MV-4-11 (cell line): ENCODE measurements at regions not wholly inside any gene's neighbourhood (a gene's known extent, or its start where the extent isn't known, plus 50 kb on each side); places are given as distances from the start of the nearest gene placed in this dataset.

Experiments
- DNase-seq: peaks from one replicate; lab custom pipeline; 2025; lab: John Stamatoyannopoulos, UW

GRCh38 chr1:36687312-36687711 lies 204.6 kb upstream of the CSF3R start:
- DNase-seq, result no peak

DNA sequence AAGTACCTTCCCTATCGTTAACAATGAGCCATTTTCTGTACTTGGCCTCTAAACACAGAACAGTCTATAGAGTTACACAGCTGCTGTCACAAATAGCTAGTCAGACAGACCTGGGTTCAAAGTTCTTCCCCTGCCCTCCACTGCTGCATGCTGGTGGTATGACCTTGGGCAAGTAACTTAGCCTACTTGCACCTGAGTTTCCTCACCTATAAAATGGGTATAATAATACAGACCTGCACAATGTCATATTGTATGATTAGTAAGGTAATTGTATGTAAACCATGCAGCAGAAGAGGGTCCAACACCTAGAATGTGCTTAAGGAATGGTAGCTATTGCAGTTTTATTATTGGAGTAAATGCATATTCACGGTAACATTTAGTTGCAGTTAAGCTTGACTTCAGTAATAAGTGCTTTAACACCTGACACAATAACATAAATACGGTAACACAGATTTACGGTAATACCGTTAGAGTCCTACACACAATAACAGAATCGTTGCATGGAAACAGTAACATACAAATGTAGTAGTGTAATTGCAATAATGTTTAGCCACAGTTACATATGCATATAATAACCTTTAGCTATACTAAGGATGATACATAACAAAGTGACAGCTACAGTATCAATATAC lies 193.3 kb upstream of the CSF3R start:
- DNase-seq, result no peak

GRCh38 chr1:36675106-36675505 lies 192.4 kb upstream of the CSF3R start:
- DNase-seq, result no peak

DNA sequence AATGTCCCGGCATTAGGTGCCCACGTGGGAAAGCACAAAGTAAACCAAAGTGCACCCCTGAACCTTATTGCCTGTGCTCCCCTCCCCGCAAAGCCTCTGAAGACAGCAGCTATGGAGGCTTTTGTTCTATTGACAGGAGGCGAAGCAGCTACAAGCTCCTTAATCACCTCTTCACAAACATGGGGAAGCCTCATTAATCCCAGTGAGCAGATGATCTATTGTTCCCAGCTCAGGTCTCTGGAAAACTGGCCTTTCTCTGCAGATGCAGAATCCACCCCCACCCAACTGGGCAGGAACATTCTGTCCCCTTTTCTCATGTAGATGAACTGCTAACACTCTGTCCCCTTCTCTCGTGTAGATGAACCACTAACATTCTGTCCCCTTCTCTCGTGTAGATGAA lies 190.5 kb upstream of the CSF3R start:
- no peak for DNase-seq

DNA sequence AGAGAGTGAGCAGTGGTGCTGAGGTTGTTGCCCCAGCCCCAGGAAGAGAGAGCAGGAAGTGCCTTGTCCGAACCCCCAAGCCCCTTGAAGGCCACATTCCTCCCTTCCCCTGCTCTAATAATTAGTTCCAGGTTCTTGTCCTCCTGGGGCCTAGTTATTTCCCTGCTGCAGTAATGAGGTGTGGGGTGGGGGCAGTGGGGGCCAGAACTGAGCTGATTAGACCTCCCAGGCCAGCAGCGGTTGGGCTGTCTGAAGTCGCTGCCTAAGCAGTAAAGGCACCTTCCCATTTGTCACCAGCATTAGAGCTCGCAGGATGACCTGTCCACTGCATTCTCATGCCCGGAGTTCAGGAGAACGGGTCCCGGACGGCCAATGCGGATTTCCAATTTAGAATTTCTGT lies 186.5 kb upstream of the CSF3R start:
- DNase-seq, result no peak

GRCh38 chr1:36667836-36668235 lies 185.1 kb upstream of the CSF3R start:
- DNase-seq, result no peak

DNA sequence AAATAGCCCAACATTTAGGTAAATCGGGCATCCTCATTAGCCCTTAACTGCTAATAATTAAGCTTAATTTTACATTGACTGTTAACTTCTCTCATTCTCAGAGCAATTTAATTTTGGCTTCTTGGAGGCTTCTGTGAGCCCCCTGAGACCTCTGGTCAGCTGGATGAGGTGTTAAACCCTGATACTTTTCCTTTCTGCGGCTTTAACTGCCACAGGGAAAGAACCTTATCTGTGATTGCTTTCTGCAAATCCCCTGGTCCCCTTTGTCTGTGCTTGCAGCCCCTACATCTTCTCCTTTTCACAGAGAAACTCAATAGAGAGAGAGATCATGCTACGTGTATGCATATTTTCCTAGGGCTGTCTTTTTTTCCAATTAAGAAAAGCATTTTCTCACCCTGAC lies 184.5 kb upstream of the CSF3R start:
- DNase-seq, result no peak

GRCh38 chr1:36665478-36666080 lies 182.9 kb upstream of the CSF3R start:
- peak; percentile 82 for DNase-seq

DNA sequence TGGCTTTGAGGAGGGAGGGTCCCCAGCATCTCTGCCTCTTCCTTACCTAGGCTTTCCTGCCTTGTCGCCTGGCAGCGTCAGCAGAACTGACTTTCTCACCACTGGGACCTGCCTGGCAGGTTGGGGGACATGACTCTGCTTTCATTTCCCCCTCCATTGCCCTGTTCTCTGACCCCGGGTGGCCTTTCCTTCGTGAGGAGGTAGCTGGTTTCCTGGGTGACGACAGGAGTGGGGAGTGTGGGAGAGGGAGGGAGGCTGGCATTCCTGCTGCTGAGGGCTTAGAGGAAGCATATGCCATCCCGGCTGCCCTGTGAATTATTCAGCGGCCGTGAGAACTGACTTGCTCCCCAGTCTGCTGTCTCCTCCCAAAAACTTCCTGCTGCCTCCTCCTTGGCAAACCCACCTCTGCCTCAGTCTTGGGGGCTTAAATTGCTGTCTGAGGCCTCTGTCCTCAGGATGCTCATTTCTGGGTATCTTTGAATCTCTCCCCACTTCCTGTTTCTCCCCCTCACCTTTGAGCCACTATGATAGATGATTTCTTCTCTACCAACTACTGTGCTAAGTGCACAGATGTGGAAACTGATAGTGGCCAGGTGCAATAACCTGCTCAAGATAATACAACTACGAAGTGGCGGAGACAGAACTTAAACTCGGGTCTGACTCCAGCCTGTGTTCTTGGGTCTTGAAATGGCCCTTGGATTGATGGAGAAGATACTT lies 182.0 kb upstream of the CSF3R start:
- peak; percentile 37 for DNase-seq

GRCh38 chr1:36663772-36664430 lies 181.2 kb upstream of the CSF3R start:
- peak; percentile 93 for DNase-seq

- DNase-seq, result no peak
Observed at GRCh38 chr1:36658838-36659237, 176.1 kb upstream of the CSF3R start.

DNA sequence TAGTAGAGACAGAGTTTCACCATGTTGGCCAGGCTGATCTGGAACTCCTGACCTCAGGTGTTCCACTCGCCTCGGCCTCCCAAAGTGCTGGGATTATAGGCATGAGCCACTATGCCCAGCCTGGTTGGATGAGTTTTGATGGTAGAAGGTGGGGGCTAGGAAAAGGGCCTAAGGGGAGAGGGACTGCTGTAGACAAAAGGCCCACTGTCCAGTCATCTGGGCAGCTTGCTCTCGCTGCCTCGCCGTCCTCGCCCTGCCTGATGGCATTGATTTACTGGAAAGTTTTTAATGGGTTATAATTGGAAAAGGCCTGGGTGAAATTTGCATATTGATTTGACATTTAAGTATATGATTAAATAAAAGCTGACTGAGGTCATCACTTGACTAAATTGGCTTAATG lies 175.1 kb upstream of the CSF3R start:
- no peak for DNase-seq

- DNase-seq, result no peak
Observed at GRCh38 chr1:36656838-36657237, 174.1 kb upstream of the CSF3R start.

GRCh38 chr1:36656271-36656670 lies 173.6 kb upstream of the CSF3R start:
- DNase-seq, result no peak

DNA sequence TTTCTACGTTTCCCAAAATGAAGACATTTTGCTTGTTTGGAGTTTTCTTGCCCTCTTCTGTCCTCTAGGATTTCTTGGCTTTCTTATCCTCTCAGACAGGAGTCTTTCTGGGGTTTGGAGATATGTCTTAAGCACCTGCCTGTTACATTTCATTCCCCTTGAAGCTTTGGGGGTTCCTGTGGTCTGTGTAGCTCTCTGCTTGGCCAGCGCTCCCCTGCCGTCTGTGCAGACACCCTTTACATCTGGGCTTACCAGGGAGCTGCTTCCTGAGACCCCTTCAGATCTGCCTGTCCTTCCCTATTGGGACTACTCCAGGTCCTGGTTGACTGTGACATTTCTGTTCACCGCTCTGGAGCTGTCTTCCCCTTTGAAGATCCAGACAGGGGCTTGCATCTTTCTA lies 171.9 kb upstream of the CSF3R start:
- DNase-seq, result no peak

GRCh38 chr1:36653850-36654249 lies 171.1 kb upstream of the CSF3R start:
- DNase-seq, result peak; percentile 41

- peak; percentile 72 for DNase-seq
Observed at GRCh38 chr1:36652586-36652985, 169.9 kb upstream of the CSF3R start.

GRCh38 chr1:36652011-36652410 lies 169.3 kb upstream of the CSF3R start:
- DNase-seq, result no peak

GRCh38 chr1:36651176-36651910 lies 168.6 kb upstream of the CSF3R start:
- no peak for DNase-seq

- peak; percentile 33 for DNase-seq
Observed at GRCh38 chr1:36650200-36651065, 167.7 kb upstream of the CSF3R start.

GRCh38 chr1:36645867-36646266 lies 163.2 kb upstream of the CSF3R start:
- DNase-seq, result no peak
